ENCODE measurements at regions not wholly inside any gene's neighbourhood (a gene's known extent, or its start where the extent isn't known, plus 50 kb on each side); places are given as distances from the start of the nearest gene placed in this dataset.

DNA sequence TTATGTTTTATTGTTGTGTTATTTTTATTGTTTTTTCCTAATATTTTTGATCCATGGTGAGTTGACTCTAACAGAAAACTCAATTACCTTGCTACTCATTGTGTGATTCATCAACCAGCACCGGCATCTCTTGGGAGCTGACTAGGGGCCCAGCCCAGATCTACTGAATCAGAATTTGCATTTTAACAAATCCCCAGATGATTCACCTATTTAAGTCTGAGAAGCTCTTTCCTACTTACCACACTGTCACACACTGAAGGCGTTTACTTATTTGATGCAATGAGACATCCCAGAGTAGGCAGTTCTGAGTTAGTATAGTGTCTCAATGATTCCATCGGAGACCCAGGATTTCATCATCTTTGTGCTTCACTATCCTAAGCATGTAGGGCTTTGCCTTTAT is 416.6 kb downstream of the RWDD3 start:
- Histone ChIP-seq H3K4me3 (no peak overlapping the region), H3K27ac (no peak overlapping the region)
- TF ChIP-seq, protein P1, sequence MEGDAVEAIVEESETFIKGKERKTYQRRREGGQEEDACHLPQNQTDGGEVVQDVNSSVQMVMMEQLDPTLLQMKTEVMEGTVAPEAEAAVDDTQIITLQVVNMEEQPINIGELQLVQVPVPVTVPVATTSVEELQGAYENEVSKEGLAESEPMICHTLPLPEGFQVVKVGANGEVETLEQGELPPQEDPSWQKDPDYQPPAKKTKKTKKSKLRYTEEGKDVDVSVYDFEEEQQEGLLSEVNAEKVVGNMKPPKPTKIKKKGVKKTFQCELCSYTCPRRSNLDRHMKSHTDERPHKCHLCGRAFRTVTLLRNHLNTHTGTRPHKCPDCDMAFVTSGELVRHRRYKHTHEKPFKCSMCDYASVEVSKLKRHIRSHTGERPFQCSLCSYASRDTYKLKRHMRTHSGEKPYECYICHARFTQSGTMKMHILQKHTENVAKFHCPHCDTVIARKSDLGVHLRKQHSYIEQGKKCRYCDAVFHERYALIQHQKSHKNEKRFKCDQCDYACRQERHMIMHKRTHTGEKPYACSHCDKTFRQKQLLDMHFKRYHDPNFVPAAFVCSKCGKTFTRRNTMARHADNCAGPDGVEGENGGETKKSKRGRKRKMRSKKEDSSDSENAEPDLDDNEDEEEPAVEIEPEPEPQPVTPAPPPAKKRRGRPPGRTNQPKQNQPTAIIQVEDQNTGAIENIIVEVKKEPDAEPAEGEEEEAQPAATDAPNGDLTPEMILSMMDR (IDR thresholded peaks at IDR 0.05) = no peak
- no peak for DNase-seq (ENCODE audit: low spot score)

DNA sequence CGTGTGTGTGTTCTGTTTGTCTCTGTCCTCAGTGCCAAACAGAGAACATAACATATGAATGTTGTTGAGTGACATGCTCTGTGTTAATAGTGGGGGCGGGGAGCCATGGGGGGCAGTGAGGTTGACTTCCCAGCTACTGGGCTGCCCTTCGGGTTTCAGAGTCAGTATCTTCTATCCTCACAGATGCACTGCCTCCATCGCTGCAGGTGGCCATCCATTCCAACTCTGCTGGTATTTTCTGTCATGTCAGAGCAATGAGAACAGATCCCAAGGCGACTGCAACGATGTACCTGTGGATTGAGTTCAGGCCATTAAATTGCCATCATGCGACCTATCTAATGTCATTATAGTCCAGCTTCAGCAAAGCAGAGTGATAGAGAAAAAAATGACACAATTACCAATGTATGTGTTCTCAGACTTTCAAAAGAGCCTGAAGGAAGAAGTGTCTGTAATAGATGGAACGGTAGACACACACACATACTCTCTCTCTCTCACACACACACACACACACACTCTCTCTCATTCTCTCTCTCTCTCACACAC is 418.5 kb downstream of the RWDD3 start:
- Histone ChIP-seq H3K4me3 (no peak overlapping the region), H3K27ac (no peak overlapping the region)
- TF ChIP-seq, protein P1 (IDR thresholded peaks at IDR 0.05) = no peak
- DNase-seq (ENCODE audit: low spot score) = no peak

DNA sequence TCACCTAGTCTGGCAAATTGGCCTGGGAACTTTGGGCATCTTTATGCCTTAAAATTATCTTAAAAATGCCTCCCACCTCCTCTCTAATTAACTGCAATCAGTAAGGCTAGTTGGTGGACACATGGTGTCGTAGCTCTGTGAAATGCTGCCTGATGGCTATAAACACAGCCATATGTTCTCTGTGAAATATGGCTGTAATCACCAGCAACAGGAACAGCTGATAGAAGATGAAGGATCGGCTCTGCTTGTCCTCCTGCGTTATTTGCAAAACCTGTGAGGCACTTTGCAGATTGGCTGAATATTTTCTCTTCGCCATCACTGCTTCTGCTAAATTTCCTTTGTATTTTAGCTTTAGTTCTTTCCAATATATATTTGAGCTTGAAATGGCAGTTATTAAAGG is 419.6 kb downstream of the RWDD3 start:
- no peak for DNase-seq (ENCODE audit: low spot score)
- TF ChIP-seq, protein P1 (IDR thresholded peaks at IDR 0.05) = no peak
- no peak overlapping the region for H3K27ac ChIP-seq
- H3K4me3 ChIP-seq = no peak overlapping the region

DNA sequence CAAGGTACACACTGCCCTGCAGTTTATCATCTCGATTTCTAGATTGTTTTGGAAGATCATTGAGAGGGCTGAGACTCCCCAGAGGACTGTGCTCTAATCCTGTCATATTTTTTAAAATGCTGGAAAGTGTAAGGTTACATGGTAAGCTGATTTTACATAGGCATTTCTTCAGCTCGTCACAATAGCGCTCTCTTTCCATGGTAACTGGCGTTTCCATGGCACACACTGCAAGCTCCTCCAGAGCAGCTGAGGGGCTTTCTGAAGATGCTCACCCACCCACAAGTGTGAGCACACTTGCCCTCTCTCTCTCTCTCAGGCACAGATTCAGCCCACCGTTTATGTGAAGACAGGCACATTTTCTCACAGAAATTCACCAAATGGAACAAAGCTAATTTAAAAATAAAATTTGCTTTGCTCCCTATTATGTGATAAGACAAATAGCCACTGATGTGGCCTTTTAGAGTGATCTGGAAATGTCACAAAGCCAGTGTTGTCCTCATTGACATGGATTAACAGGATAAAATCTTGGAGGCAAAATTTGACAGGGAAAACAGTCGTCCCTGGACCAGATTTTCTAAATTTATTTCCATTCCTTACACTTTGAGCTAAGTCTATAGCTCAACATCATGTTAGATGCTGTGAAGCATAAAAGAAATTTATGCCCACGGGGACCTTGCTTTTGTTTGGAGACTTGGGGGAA is 421.5 kb downstream of the RWDD3 start:
- DNase-seq (ENCODE audit: low spot score) = no peak
- no peak overlapping the region for H3K4me3 ChIP-seq
- TF ChIP-seq, protein P1 (IDR thresholded peaks at IDR 0.05) = no peak
- H3K27ac ChIP-seq = no peak overlapping the region

DNA sequence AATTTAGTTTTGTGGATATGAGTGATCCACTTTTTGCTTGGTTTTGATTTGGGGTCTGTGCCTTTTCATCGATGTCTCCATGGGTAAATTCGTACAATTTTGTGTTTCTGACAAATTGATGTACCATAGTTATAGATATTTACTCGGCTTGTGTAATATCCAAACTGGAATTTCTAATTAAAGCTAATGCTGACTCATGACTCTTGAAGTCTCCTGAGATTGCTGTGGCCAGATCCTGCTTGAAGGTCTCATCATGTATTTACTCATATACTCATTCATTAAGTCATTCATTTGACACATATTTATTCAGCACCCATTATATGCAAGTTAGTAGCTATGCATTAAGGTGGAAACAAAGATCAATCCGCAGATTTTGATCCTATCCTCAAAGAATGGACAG is 423.2 kb downstream of the RWDD3 start:
- Histone ChIP-seq H3K4me3 (no peak overlapping the region), H3K27ac (no peak overlapping the region)
- no peak for DNase-seq (ENCODE audit: low spot score)
- TF ChIP-seq, protein P1 (IDR thresholded peaks at IDR 0.05) = no peak

DNA sequence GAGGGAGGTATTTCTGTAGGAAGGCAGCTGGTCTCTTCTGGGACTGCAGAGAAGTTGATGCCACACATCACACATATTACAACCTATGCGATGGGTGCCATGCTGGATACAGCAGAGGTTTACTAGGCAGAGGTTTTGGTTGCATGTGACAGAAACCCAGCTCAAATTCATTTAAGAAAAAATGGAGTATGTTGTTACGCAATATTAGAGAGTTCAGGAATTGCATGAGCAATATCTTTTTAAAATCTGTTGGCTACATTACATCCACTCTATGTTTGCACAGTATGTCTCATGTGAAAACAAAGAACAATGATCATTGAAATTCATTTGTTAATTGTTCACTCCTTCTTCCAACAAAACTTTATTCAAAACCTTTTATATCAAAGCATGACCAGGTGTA is 425.2 kb downstream of the RWDD3 start:
- no peak for DNase-seq (ENCODE audit: low spot score)
- TF ChIP-seq, protein P1 (IDR thresholded peaks at IDR 0.05) = no peak
- no peak overlapping the region for H3K27ac ChIP-seq
- no peak overlapping the region for H3K4me3 ChIP-seq

DNA sequence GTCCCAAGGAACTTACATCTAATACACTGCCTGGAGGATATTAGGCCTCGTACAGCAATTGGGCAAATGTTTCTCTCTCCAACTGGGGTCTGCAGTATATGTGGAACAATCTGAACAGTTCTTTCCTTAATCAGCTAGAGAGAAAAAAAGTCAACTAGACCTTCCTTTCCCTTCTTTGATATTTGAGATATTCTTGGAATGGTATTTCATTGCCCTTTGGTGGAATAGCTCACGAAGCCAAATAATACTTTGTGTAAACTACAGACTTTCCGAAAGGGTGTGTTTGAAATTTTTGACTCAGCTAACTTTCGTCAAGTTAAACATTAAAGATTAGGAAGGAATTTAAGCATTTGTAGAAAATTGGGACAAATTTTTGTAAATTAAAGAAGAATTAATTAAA is 425.6 kb downstream of the RWDD3 start:
- DNase-seq (ENCODE audit: low spot score) = no peak
- Histone ChIP-seq H3K27ac (no peak overlapping the region), H3K4me3 (no peak overlapping the region)
- TF ChIP-seq, protein P1 (IDR thresholded peaks at IDR 0.05) = no peak
